GM12878 (cell line): ENCODE measurements at regions not wholly inside any gene's neighbourhood (a gene's known extent, or its start where the extent isn't known, plus 50 kb on each side); places are given as distances from the start of the nearest gene placed in this dataset.

Experiments used
- ATAC-seq: fragments of 200-7000 bp; cut with Tn5 transposase; 3 replicates; pipeline ENCODE4 v1.9.1; 2020; ENCODE audit warnings: mild to moderate bottlenecking, moderate library complexity
- BruUV-seq: library from RNA; stranded (reverse); fragments of 400-500 nt; replicated peaks from 2 replicates; lab custom pipeline; 2021; lab: Mats Ljungman, UMichigan
- CTCF ChIA-PET: fragments of 300-600 bp; sonication (Branson Sonifier 250); formaldehyde crosslinking; extraction: SDS; loops from one replicate; lab custom pipeline; 2021; ENCODE audit warnings: inconsistent platforms; lab: Yijun Ruan, JAX
- POLR2A ChIA-PET: fragments of 350-600 bp; formaldehyde crosslinking; extraction: SDS; loops from one replicate; lab custom pipeline; 2021; ENCODE audit warnings: inconsistent platforms; lab: Charles Lee
- RAD21 ChIA-PET: fragments of 300-600 bp; sonication (Branson Sonifier 250); formaldehyde crosslinking; loops from one replicate; lab custom pipeline; 2023; ENCODE audit warnings: antibody characterized with exemption; ENCODE audit not compliant: unreplicated experiment; lab: Charles Lee
- SMC1A ChIA-PET: fragments of 300-600 bp; sonication (Branson Sonifier 250); formaldehyde crosslinking; loops from one replicate; lab custom pipeline; 2023; ENCODE audit not compliant: unreplicated experiment, uncharacterized antibody; lab: Charles Lee
- DNase-seq: peaks from one replicate; pipeline ENCODE4 v3.0.0-alpha.2; 2011; ENCODE audit warnings: low read depth, low spot score
- FAIRE-seq: peaks from 3 replicates; lab custom pipeline; 2011; peaks lifted over from hg19 to GRCh38; lab: Jason Lieb, UNC
- H2AFZ ChIP-seq: 2 replicates; pipeline ENCODE4 v1.6.0; 2011; ENCODE audit warnings: low read depth, low read length, control low read depth; ENCODE audit not compliant: control insufficient read depth
- H3K27ac ChIP-seq: 2 replicates; pipeline ENCODE4 v1.5.1; 2011; ENCODE audit warnings: control low read depth; ENCODE audit not compliant: control insufficient read depth, insufficient read depth
- H3K27me3 ChIP-seq, 2 experiments: replicated peaks in 1 of 2; 2 replicates each; pipeline versions ENCODE4 v1.6.0 to v1.6.1; 2011; ENCODE audit warnings: low read length in 1 of 2; ENCODE audit not compliant: control insufficient read depth in 2 of 2, insufficient read depth in 2 of 2
- H3K36me3 ChIP-seq, 2 experiments: 2 replicates each; pipeline ENCODE4 v1.5.1; 2011; ENCODE audit warnings: low read length in 1 of 2; ENCODE audit not compliant: control insufficient read depth in 2 of 2, insufficient read depth in 2 of 2
- H3K4me1 ChIP-seq: 2 replicates; pipeline ENCODE4 v1.6.1; 2011; ENCODE audit warnings: mild to moderate bottlenecking, low read length, moderate library complexity, mixed read lengths; ENCODE audit not compliant: control insufficient read depth, insufficient read depth
- H3K4me2 ChIP-seq: 2 replicates; pipeline ENCODE4 v1.6.0; 2011; ENCODE audit warnings: control low read depth; ENCODE audit not compliant: control insufficient read depth, insufficient read depth
- H3K4me3 ChIP-seq: fragments of 200-600 bp; sonication (generic); 2 replicates; pipeline ENCODE4 v1.5.1; 2016
- H3K79me2 ChIP-seq: 2 replicates; pipeline ENCODE4 v1.6.0; 2011; ENCODE audit warnings: low read length; ENCODE audit not compliant: control insufficient read depth, insufficient read depth
- H3K9ac ChIP-seq: 2 replicates; pipeline ENCODE4 v1.8.0; 2011; ENCODE audit warnings: low read length, control low read depth, mixed read lengths; ENCODE audit not compliant: control insufficient read depth, insufficient read depth
- H3K9me3 ChIP-seq: replicated peaks from 3 replicates; pipeline ENCODE4 v1.5.1; 2011; ENCODE audit warnings: mild to moderate bottlenecking, low read length; ENCODE audit not compliant: control insufficient read depth, insufficient read depth
- H4K20me1 ChIP-seq: 2 replicates; pipeline ENCODE4 v1.6.0; 2011; ENCODE audit not compliant: control insufficient read depth, insufficient read depth
- ASH2L ChIP-seq: fragments of 300-600, 200-600 bp; sonication (generic); IDR thresholded peaks from 2 replicates; pipeline ENCODE4 v1.6.1; 2017; ENCODE audit warnings: low read depth, mild to moderate bottlenecking, borderline replicate concordance
- CBX5 ChIP-seq: sonication (generic); IDR thresholded peaks from 2 replicates; pipeline ENCODE4 v1.6.1; 2016; ENCODE audit warnings: low read depth, moderate library complexity, mild to moderate bottlenecking, inconsistent platforms
- E4F1 ChIP-seq: fragments of 450-650 bp; IDR thresholded peaks from 2 replicates; pipeline ENCODE4 v1.6.1; 2018; ENCODE audit warnings: borderline replicate concordance, mild to moderate bottlenecking; ENCODE audit not compliant: partially characterized antibody
- GATAD2B ChIP-seq: fragments of 450-650 bp; conservative IDR thresholded peaks from 2 replicates; pipeline ENCODE4 v1.6.1; 2017; ENCODE audit warnings: low read depth, mild to moderate bottlenecking, moderate library complexity
- HCFC1 ChIP-seq: fragments of 150-350 bp; IDR thresholded peaks from 2 replicates; pipeline ENCODE4 v1.6.1; 2014; ENCODE audit warnings: low read length
- MEF2B ChIP-seq: fragments of 450-650 bp; IDR thresholded peaks from 2 replicates; pipeline ENCODE4 v1.6.1; 2018; ENCODE audit warnings: mild to moderate bottlenecking, moderate library complexity; ENCODE audit not compliant: partially characterized antibody, poor library complexity, severe bottlenecking
- MTA3 ChIP-seq: IDR thresholded peaks from 2 replicates; pipeline ENCODE4 v1.6.1; 2012; ENCODE audit warnings: low read length, inconsistent platforms, borderline replicate concordance
- NFIC ChIP-seq: IDR thresholded peaks from 2 replicates; pipeline ENCODE4 v1.6.1; 2012; ENCODE audit warnings: low read depth, mild to moderate bottlenecking, inconsistent platforms, low read length, moderate library complexity
- NFYA ChIP-seq: IDR thresholded peaks from 2 replicates; pipeline ENCODE4 v1.6.1; 2011; ENCODE audit warnings: low read depth, mild to moderate bottlenecking, low read length, improper control_type of control experiment, borderline replicate concordance
- PBX3 ChIP-seq: IDR thresholded peaks from 2 replicates; pipeline ENCODE4 v1.6.1; 2011; ENCODE audit warnings: mild to moderate bottlenecking, low read depth, low read length, moderate library complexity; ENCODE audit not compliant: insufficient replicate concordance
- RCOR1 ChIP-seq: conservative IDR thresholded peaks from 2 replicates; pipeline ENCODE4 v1.6.1; 2012; ENCODE audit warnings: low read depth, low read length, improper control_type of control experiment
- RELA ChIP-seq: fragments of 450-650 bp; IDR thresholded peaks from 2 replicates; pipeline ENCODE4 v1.8.0; 2014; ENCODE audit warnings: borderline replicate concordance; ENCODE audit not compliant: partially characterized antibody
- RFX5 ChIP-seq: IDR thresholded peaks from 2 replicates; pipeline ENCODE4 v1.6.1; 2011; ENCODE audit warnings: low read depth, low read length, improper control_type of control experiment
- SREBF2 ChIP-seq: IDR thresholded peaks from 2 replicates; pipeline ENCODE4 v1.6.1; 2012; ENCODE audit warnings: mild to moderate bottlenecking, low read length
- STAT3 ChIP-seq: IDR thresholded peaks from 2 replicates; pipeline ENCODE4 v1.6.1; 2011; ENCODE audit warnings: low read depth, low read length, improper control_type of control experiment
- TCF7 ChIP-seq: IDR thresholded peaks from 2 replicates; pipeline ENCODE4 v1.6.1; 2014; ENCODE audit warnings: antibody characterized with exemption, borderline replicate concordance
- WRNIP1 ChIP-seq: IDR thresholded peaks from 2 replicates; pipeline ENCODE4 v1.6.1; 2011; ENCODE audit warnings: low read depth, low read length, improper control_type of control experiment, borderline replicate concordance
- ZNF24 ChIP-seq: fragments of 450-650 bp; IDR thresholded peaks from 2 replicates; pipeline ENCODE4 v1.6.1; 2017; ENCODE audit warnings: antibody characterized with exemption, mild to moderate bottlenecking
- ZSCAN29 ChIP-seq: fragments of 450-650 bp; IDR thresholded peaks from 2 replicates; pipeline ENCODE4 v1.6.1; 2017; ENCODE audit warnings: mild to moderate bottlenecking, moderate library complexity
- WGBS: methylation state at CpG from one replicate; pipeline ENCODE4 v1.1.6; 2016; ENCODE audit warnings: low lambda C conversion rate; ENCODE audit not compliant: insufficient replicate concordance, insufficient coverage; ENCODE audit errors: missing lambda C conversion rate; 5-methylcytosine and 5-hydroxymethylcytosine counted together
- in situ Hi-C: fragments of 300-500 bp; cut with MboI; formaldehyde crosslinking; loops from 9 replicates; pipeline ENCODE4 v1.14.3; 2018; ENCODE audit warnings: mixed read lengths
- intact Hi-C: fragments of 100-400 bp; cut with micrococcal nuclease; formaldehyde crosslinking; loops from one replicate; pipeline ENCODE4 v1.14.2; 2022; ENCODE audit not compliant: unreplicated experiment
- TF ChIP-seq, protein P1 (sequence below): IDR thresholded peaks from 2 replicates; pipeline ENCODE4 v1.6.1; 2011; ENCODE audit warnings: borderline replicate concordance, low read depth, mild to moderate bottlenecking, moderate library complexity, low read length; ENCODE audit not compliant: insufficient read depth, poor library complexity, severe bottlenecking

DNA sequence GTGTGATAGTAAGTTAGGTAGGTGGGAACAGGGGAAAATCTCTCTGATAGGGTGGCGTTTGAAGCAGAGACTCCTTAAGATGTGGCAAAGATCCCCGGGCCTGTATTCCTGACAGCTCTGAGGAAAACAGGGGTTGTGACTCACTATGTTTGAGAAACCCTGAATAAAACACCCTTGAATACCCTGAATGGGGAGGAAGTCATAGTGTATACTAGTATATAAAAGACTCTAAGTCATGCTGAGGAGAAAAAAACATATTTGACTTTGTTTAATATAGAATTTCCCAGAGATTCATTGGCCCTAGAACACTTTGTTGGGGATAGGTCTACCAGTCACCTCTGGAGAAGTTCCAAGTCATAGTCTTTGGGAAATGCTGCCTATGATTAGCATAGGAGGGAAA is 590.9 kb downstream of the IRS1 start:
- Histone ChIP-seq H3K4me2 (no peak overlapping the region), H4K20me1 (no peaks in the 10 kb centered on the region), H3K36me3 (no peaks in the 10 kb centered on the region), H3K9ac (no peak overlapping the region), H3K27ac (no peak overlapping the region), H3K4me1 (no peaks in the 10 kb centered on the region), H3K79me2 (no peaks in the 10 kb centered on the region), H3K9me3 (no peaks in the 10 kb centered on the region), H3K27me3 (no peaks in the 10 kb centered on the region), H2AFZ (no peak overlapping the region), H3K4me3 (no peak overlapping the region)
- ChIA-PET SMC1A (no interaction called here), POLR2A (no interaction called here), CTCF (no interaction called here), RAD21 (no interaction called here)
- in situ Hi-C loops = loop anchor here (25.0 kb wide), 1 partner anchor 779 kb away; no protein-coding TSS in a partner anchor
- ATAC-seq = no peak
- no peak for TF ChIP-seq RELA
- no peak for TF ChIP-seq CBX5
- TF ChIP-seq RCOR1 = no peak
- no peak for TF ChIP-seq PBX3
- no peak for TF ChIP-seq MEF2B
- no peak for TF ChIP-seq NFIC
- no peak for TF ChIP-seq ZSCAN29
- no peak for TF ChIP-seq ZNF24
- no peak for TF ChIP-seq RFX5
- no peak for TF ChIP-seq SREBF2
- no peak for TF ChIP-seq E4F1
- no peak for TF ChIP-seq ASH2L
- TF ChIP-seq MTA3 = no peak
- TF ChIP-seq TCF7 = no peak
- TF ChIP-seq WRNIP1 = no peak
- TF ChIP-seq, protein P1, sequence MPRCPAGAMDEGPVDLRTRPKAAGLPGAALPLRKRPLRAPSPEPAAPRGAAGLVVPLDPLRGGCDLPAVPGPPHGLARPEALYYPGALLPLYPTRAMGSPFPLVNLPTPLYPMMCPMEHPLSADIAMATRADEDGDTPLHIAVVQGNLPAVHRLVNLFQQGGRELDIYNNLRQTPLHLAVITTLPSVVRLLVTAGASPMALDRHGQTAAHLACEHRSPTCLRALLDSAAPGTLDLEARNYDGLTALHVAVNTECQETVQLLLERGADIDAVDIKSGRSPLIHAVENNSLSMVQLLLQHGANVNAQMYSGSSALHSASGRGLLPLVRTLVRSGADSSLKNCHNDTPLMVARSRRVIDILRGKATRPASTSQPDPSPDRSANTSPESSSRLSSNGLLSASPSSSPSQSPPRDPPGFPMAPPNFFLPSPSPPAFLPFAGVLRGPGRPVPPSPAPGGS = no peak
- no peak for TF ChIP-seq HCFC1
- TF ChIP-seq STAT3 = no peak
- no peak for TF ChIP-seq GATAD2B
- no peak for TF ChIP-seq NFYA
- DNase-seq = no peak
- 39% methylated on average over 2 of the region's 2 CpGs for WGBS
- FAIRE-seq = no peak
- intact Hi-C loops = no loop called here
- no TSS peak for BruUV-seq
